Muscle layer of duodenum (tissue), 2 donors: ENCODE measurements at regions not wholly inside any gene's neighbourhood (a gene's known extent, or its start where the extent isn't known, plus 50 kb on each side); places are given as distances from the start of the nearest gene placed in this dataset.

Experiments used
- H3K27ac ChIP-seq: one replicate; pipeline ENCODE4 v1.7.0; 2013; ENCODE audit warnings: mild to moderate bottlenecking, low read length
- H3K27me3 ChIP-seq: one replicate; pipeline ENCODE4 v1.7.0; 2013; ENCODE audit warnings: low read depth, mild to moderate bottlenecking, control low read depth, low read length
- H3K36me3 ChIP-seq, 2 donors: one replicate each; pipeline ENCODE4 v1.7.0; 2013; ENCODE audit warnings: low read length in 2 of 2, control low read depth in 1 of 2, mild to moderate bottlenecking in 1 of 2; ENCODE audit not compliant: insufficient read depth in 2 of 2, control insufficient read depth in 1 of 2
- H3K4me1 ChIP-seq, 2 donors: one replicate each; pipeline ENCODE4 v1.7.0; 2013; ENCODE audit warnings: low read length in 2 of 2, mild to moderate bottlenecking in 2 of 2, control low read depth in 1 of 2, moderate library complexity in 1 of 2; ENCODE audit not compliant: insufficient read depth in 2 of 2, control insufficient read depth in 1 of 2
- H3K4me3 ChIP-seq, 2 donors: one replicate each; pipeline ENCODE4 v1.7.0; 2013; ENCODE audit warnings: low read length in 2 of 2, low read depth in 1 of 2, mild to moderate bottlenecking in 1 of 2
- H3K9me3 ChIP-seq, 2 donors: one replicate each; pipeline ENCODE4 v1.7.0; 2013; ENCODE audit warnings: low read length in 2 of 2, control low read depth in 1 of 2, mild to moderate bottlenecking in 1 of 2; ENCODE audit not compliant: control insufficient read depth in 1 of 2
- donor health status: healthy.

GRCh38 chr5:88117546-88117945 is 151.1 kb downstream of the TMEM161B start:
- Histone ChIP-seq H3K36me3 (no peaks in the 10 kb centered on the region), H3K27me3 (no peaks in the 10 kb centered on the region), H3K4me3 (no peak overlapping the region), H3K9me3 (no peaks in the 10 kb centered on the region), H3K27ac (no peak overlapping the region), H3K4me1 (no peaks in the 10 kb centered on the region)

- Histone ChIP-seq H3K4me3 (no peak overlapping the region), H3K36me3 (no peaks in the 10 kb centered on the region), H3K27ac (no peak overlapping the region), H3K9me3 (no peaks in the 10 kb centered on the region), H3K4me1 (no peaks in the 10 kb centered on the region), H3K27me3 (no peaks in the 10 kb centered on the region)
Measured at GRCh38 chr5:88116396-88116795, 152.2 kb downstream of the TMEM161B start.

- Histone ChIP-seq H3K4me1 (no peaks in the 10 kb centered on the region), H3K4me3 (no peak overlapping the region), H3K9me3 (no peaks in the 10 kb centered on the region), H3K27ac (no peak overlapping the region), H3K27me3 (no peaks in the 10 kb centered on the region), H3K36me3 (no peaks in the 10 kb centered on the region)
Measured at GRCh38 chr5:88115211-88115610, 153.4 kb downstream of the TMEM161B start.

GRCh38 chr5:88113429-88113828 is 155.2 kb downstream of the TMEM161B start:
- no peaks in the 10 kb centered on the region for H3K9me3 ChIP-seq
- no peaks in the 10 kb centered on the region for H3K4me1 ChIP-seq
- no peak overlapping the region for H3K27ac ChIP-seq
- no peaks in the 10 kb centered on the region for H3K36me3 ChIP-seq
- no peak overlapping the region for H3K4me3 ChIP-seq
- no peaks in the 10 kb centered on the region for H3K27me3 ChIP-seq

GRCh38 chr5:88109818-88110217 is 158.8 kb downstream of the TMEM161B start:
- Histone ChIP-seq H3K4me3 (no peak overlapping the region), H3K36me3 (no peaks in the 10 kb centered on the region), H3K4me1 (no peaks in the 10 kb centered on the region), H3K27me3 (no peaks in the 10 kb centered on the region), H3K27ac (no peak overlapping the region), H3K9me3 (no peaks in the 10 kb centered on the region)

- Histone ChIP-seq H3K4me3 (no peak overlapping the region), H3K27ac (no peak overlapping the region), H3K9me3 (no peaks in the 10 kb centered on the region), H3K27me3 (no peaks in the 10 kb centered on the region), H3K4me1 (no peaks in the 10 kb centered on the region), H3K36me3 (no peaks in the 10 kb centered on the region)
Measured at GRCh38 chr5:88108490-88109279, 160.0 kb downstream of the TMEM161B start.

GRCh38 chr5:88094906-88095496 is 173.6 kb downstream of the TMEM161B start:
- Histone ChIP-seq H3K36me3 (no peaks in the 10 kb centered on the region), H3K4me3 (no peak overlapping the region), H3K4me1 (no peaks in the 10 kb centered on the region), H3K9me3 (no peaks in the 10 kb centered on the region), H3K27me3 (no peaks in the 10 kb centered on the region), H3K27ac (no peak overlapping the region)

- no peak overlapping the region for H3K4me3 ChIP-seq
- H3K4me1 ChIP-seq, result no peaks in the 10 kb centered on the region
- no peak overlapping the region for H3K27ac ChIP-seq
Measured at GRCh38 chr5:88094403-88094802, 174.2 kb downstream of the TMEM161B start.

GRCh38 chr5:88093765-88094164 is 174.9 kb downstream of the TMEM161B start:
- H3K27me3 ChIP-seq, result no peaks in the 10 kb centered on the region
- H3K27ac ChIP-seq, result no peak overlapping the region
- H3K4me3 ChIP-seq, result no peak overlapping the region

More at GRCh38 chr5:88094403-88094802, 174.2 kb downstream of the TMEM161B start:
- Histone ChIP-seq H3K27me3 (no peaks in the 10 kb centered on the region), H3K9me3 (no peaks in the 10 kb centered on the region), H3K36me3 (no peaks in the 10 kb centered on the region)

GRCh38 chr5:88092958-88093605 is 175.6 kb downstream of the TMEM161B start:
- Histone ChIP-seq H3K36me3 (no peaks in the 10 kb centered on the region), H3K4me1 (no peaks in the 10 kb centered on the region), H3K9me3 (no peaks in the 10 kb centered on the region), H3K27ac (no peak overlapping the region), H3K27me3 (no peaks in the 10 kb centered on the region), H3K4me3 (no peak overlapping the region)

More at GRCh38 chr5:88093765-88094164, 174.9 kb downstream of the TMEM161B start:
- no peaks in the 10 kb centered on the region for H3K9me3 ChIP-seq
- H3K36me3 ChIP-seq, result no peaks in the 10 kb centered on the region
- no peaks in the 10 kb centered on the region for H3K4me1 ChIP-seq

GRCh38 chr5:88092358-88092757 is 176.3 kb downstream of the TMEM161B start:
- H3K36me3 ChIP-seq, result no peaks in the 10 kb centered on the region
- no peak overlapping the region for H3K4me3 ChIP-seq
- H3K9me3 ChIP-seq, result no peaks in the 10 kb centered on the region
- H3K27ac ChIP-seq, result no peak overlapping the region
- no peaks in the 10 kb centered on the region for H3K27me3 ChIP-seq
- no peaks in the 10 kb centered on the region for H3K4me1 ChIP-seq
